H1 (cell line): ENCODE measurements at regions not wholly inside any gene's neighbourhood (a gene's known extent, or its start where the extent isn't known, plus 50 kb on each side); places are given as distances from the start of the nearest gene placed in this dataset.

Experiments used
- CBX5 ChIP-seq: fragments of 300-800, 300-1000 bp; sonication (generic); IDR thresholded peaks from 2 replicates; pipeline ENCODE4 v1.7.1; 2016; ENCODE audit warnings: antibody characterized with exemption, low read length, low read depth
- CREB1 ChIP-seq: IDR thresholded peaks from 2 replicates; pipeline ENCODE4 v1.6.1; 2012; ENCODE audit warnings: inconsistent platforms
- EZH2 ChIP-seq: fragments of 200-600 bp; sonication (generic); IDR thresholded peaks from 2 replicates; pipeline ENCODE4 v1.7.1; 2012; ENCODE audit warnings: low read depth, mild to moderate bottlenecking, moderate library complexity, low read length, inconsistent platforms; ENCODE audit not compliant: severe bottlenecking
- FOSL1 ChIP-seq: IDR thresholded peaks from 2 replicates; pipeline ENCODE4 v1.6.1; 2011; ENCODE audit warnings: mild to moderate bottlenecking, low read depth, low read length, moderate library complexity; ENCODE audit not compliant: insufficient read depth
- HDAC6 ChIP-seq: IDR thresholded peaks from one replicate; pipeline ENCODE4 v1.7.1; 2012; ENCODE audit warnings: low read depth, mild to moderate bottlenecking, inconsistent platforms, low read length, moderate library complexity
- JUND ChIP-seq: IDR thresholded peaks from 2 replicates; pipeline ENCODE4 v1.6.1; 2011; ENCODE audit warnings: mild to moderate bottlenecking, improper control_type of control experiment, low read length
- NRF1 ChIP-seq: IDR thresholded peaks from 2 replicates; pipeline ENCODE4 v1.6.1; 2011; ENCODE audit warnings: mild to moderate bottlenecking, low read depth, low read length, improper control_type of control experiment
- POLR2A ChIP-seq, 2 experiments: IDR thresholded peaks; 1 replicate in 1 of 2; 2 replicates in 1 of 2; pipeline ENCODE4 v1.6.1; 2011; ENCODE audit warnings: low read depth in 2 of 2, low read length in 2 of 2, mild to moderate bottlenecking in 2 of 2; ENCODE audit errors: control extremely low read depth in 1 of 2
- SIN3A ChIP-seq, 2 experiments: IDR thresholded peaks in 1 of 2; conservative IDR thresholded peaks in 1 of 2; 2 replicates each; pipeline ENCODE4 v1.6.1; 2011 to 2012; ENCODE audit warnings: low read length in 2 of 2, improper control_type of control experiment in 1 of 2, low read depth in 1 of 2, mild to moderate bottlenecking in 1 of 2
- TAF1 ChIP-seq: IDR thresholded peaks from 2 replicates; pipeline ENCODE4 v1.6.1; 2011; ENCODE audit warnings: mild to moderate bottlenecking, low read depth, low read length

DNA sequence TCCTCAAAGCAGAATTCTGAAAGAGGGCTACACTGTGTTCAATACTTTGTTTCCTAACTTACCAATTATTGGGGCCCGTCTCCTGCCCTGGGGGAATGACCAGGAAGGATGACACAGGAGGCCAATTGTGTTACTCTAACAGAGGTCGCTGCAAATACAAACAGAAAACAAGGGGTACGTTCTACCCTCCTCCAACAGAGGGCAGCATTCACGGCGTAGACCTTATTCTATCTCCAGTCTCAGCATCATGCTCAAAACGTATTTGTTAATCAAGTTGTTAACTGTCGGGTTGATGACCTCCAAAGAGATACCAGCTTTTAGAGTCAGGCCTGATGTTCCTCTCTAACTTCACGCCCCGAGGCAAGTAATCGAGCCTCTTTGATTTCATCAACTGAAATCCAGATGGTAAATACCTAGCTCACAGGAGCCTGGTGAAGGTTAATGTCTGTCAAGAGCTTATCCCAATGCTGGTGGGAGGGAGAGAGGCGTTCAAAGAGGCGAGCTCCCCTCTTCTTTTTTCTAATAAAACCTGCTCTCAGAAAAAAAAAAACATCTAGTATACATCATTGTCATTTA is 181.0 kb upstream of the KCNIP4 start (continued):
- TF ChIP-seq SIN3A (conservative IDR thresholded peaks at IDR 0.05 in 1 of 2, IDR thresholded peaks at IDR 0.05 in 1 of 2; ENCODE audit: low read depth in 1 of 2, low read length in 2 of 2) (no peak), FOSL1 (no peak), CBX5 (no peak), HDAC6 (no peak), JUND (no peak), EZH2 (no peak), TAF1 (no peak), CREB1 (0 out of 2 replicates have a peak, but pooled peaks have one; percentile 31), NRF1 (no peak), POLR2A (IDR thresholded peaks at IDR 0.05; ENCODE audit: control extremely low read depth in 1 of 2, low read depth in 2 of 2, low read length in 2 of 2) (no peak)
